ENCODE measurements at regions not wholly inside any gene's neighbourhood (a gene's known extent, or its start where the extent isn't known, plus 50 kb on each side); places are given as distances from the start of the nearest gene placed in this dataset.

DNA sequence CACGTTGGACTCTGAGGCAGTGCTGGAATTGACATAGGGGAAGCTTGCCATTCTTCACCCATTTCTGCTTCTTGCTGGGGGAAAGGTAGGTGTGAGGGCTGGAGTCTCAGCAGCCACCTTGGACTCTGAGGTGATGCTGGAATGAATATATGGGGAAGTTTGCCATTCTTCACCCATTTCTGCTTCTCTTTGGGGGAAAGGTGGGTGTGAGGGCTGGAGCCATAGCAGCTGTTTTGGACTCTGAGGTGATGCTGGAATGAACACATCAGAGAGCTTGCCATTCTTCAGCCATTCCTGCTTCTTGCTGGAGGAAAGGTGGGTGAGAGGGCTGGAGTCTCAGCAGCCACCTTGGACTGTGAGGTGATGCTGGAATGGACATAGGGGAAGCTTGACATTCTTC is 115.1 kb downstream of the CRLF2 start:
- ATAC-seq (ENCODE audit: low read depth), result no peak
- TF ChIP-seq CEBPB (IDR thresholded peaks at IDR 0.05; ENCODE audit: low read depth, low read length) (no peak), RAD21 (IDR thresholded peaks at IDR 0.05; ENCODE audit: low read length) (no peak), RCOR1 (IDR thresholded peaks at IDR 0.05; ENCODE audit: insufficient replicate concordance, low read length) (no peak), POLR2A (IDR thresholded peaks at IDR 0.05; ENCODE audit: low read depth, low read length) (no peak), FOS (IDR thresholded peaks at IDR 0.05; ENCODE audit: low read depth, low read length) (no peak), RFX5 (IDR thresholded peaks at IDR 0.05; ENCODE audit: low read depth, low read length) (no peak), SMC3 (IDR thresholded peaks at IDR 0.05; ENCODE audit: low read depth, low read length) (no peak), MXI1 (IDR thresholded peaks at IDR 0.05; ENCODE audit: borderline replicate concordance, low read depth, low read length) (no peak), MAFK (IDR thresholded peaks at IDR 0.05; ENCODE audit: low read depth, low read length) (no peak)
- TF ChIP-seq, protein P1, sequence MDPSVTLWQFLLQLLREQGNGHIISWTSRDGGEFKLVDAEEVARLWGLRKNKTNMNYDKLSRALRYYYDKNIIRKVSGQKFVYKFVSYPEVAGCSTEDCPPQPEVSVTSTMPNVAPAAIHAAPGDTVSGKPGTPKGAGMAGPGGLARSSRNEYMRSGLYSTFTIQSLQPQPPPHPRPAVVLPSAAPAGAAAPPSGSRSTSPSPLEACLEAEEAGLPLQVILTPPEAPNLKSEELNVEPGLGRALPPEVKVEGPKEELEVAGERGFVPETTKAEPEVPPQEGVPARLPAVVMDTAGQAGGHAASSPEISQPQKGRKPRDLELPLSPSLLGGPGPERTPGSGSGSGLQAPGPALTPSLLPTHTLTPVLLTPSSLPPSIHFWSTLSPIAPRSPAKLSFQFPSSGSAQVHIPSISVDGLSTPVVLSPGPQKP (IDR thresholded peaks at IDR 0.05; ENCODE audit: borderline replicate concordance, low read depth, low read length), result no peak
- Histone ChIP-seq H2BK20ac (ENCODE audit: low read depth, low read length) (no peak overlapping the region), H2BK15ac (ENCODE audit: low read depth, low read length) (no peak overlapping the region), H4K5ac (ENCODE audit: low read depth, low read length) (no peak overlapping the region), H3K27ac (ENCODE audit: insufficient read depth, low read length) (no peak overlapping the region), H3K14ac (replicated peaks; ENCODE audit: low read depth, low read length) (no peak overlapping the region), H2BK120ac (ENCODE audit: low read depth, low read length) (no peak overlapping the region), H3K18ac (ENCODE audit: low read depth, low read length) (no peak overlapping the region), H3K9me1 (ENCODE audit: insufficient read depth, low read length) (no peaks in the 10 kb centered on the region), H3K23ac (ENCODE audit: low read depth, low read length) (no peak overlapping the region), H2AFZ (replicated peaks; ENCODE audit: low read length, poor library complexity) (no peak overlapping the region), H2AK5ac (ENCODE audit: low read depth, low read length) (no peak overlapping the region), H3K4me3 (ENCODE audit: insufficient read depth, low read depth, low read length) (no peak overlapping the region), H4K8ac (ENCODE audit: low read depth in 2 of 2, low read length in 2 of 2) (no peak overlapping the region), H2BK5ac (ENCODE audit: low read depth, low read length, poor library complexity, severe bottlenecking) (no peak overlapping the region), H4K91ac (ENCODE audit: insufficient read depth, low read depth, low read length) (no peak overlapping the region), H2AK9ac (replicated peaks; ENCODE audit: low read depth, low read length, poor library complexity) (no peak overlapping the region), H3K27me3 (ENCODE audit: control insufficient read depth, insufficient read depth, low read length) (no peaks in the 10 kb centered on the region), H3K4me1 (ENCODE audit: control insufficient read depth, insufficient read depth, low read length) (no peaks in the 10 kb centered on the region), H3K79me1 (ENCODE audit: low read depth in 1 of 2, low read length in 2 of 2) (no peaks in the 10 kb centered on the region), H3K9me3 (ENCODE audit: control insufficient read depth, insufficient read depth, low read length) (peaks cover 35% of the 10 kb centered on the region), H3K56ac (ENCODE audit: extremely low read depth, insufficient read depth, low read length) (no peak overlapping the region), H3K4me2 (ENCODE audit: low read depth, low read length) (no peak overlapping the region), H3K9ac (ENCODE audit: low read depth, low read length) (no peak overlapping the region), H3K36me3 (ENCODE audit: control insufficient read depth, insufficient read depth, low read length) (no peaks in the 10 kb centered on the region), H3K4ac (ENCODE audit: low read depth, low read length) (no peak overlapping the region), H4K20me1 (ENCODE audit: insufficient read depth, low read length) (no peaks in the 10 kb centered on the region)
- POLR2A ChIA-PET (ENCODE audit: unreplicated experiment), result no interaction called here
- in situ Hi-C loops (cut with MboI; ENCODE audit: low sequenced_read_pairs), result no loop called here
- no CpG with 5 or more reads among the region's 1 CpG for WGBS, 2 experiments (ENCODE audit: extremely low coverage in 2 of 2, insufficient read length in 1 of 2)
- dilution Hi-C loops (cut with HindIII; ENCODE audit: low sequenced_read_pairs, unreplicated experiment), result no loop called here
- intact Hi-C loops (cut with micrococcal nuclease), result no loop called here
- DNase-seq, result no peak
- no TSS peak for BruUV-seq (replicated peaks)
- CTCF ChIA-PET, result no interaction called here
